ENCODE measurements at regions not wholly inside any gene's neighbourhood (a gene's known extent, or its start where the extent isn't known, plus 50 kb on each side); places are given as distances from the start of the nearest gene placed in this dataset.

- Histone ChIP-seq H3K27me3 (replicated peaks in 1 of 4; ENCODE audit: control insufficient read depth in 3 of 4, extremely low read depth in 1 of 4, insufficient read depth in 3 of 4, low read length in 3 of 4) (no peaks in the 10 kb centered on the region), H4K5ac (ENCODE audit: insufficient read length, low read depth, low read length) (no peak overlapping the region), H3K36me3 (ENCODE audit: control insufficient read depth in 2 of 4, insufficient read depth in 4 of 4, low read length in 3 of 4) (no peaks in the 10 kb centered on the region), H2BK120ac (replicated peaks; ENCODE audit: low read depth, low read length) (no peak overlapping the region), H3K14ac (ENCODE audit: insufficient read length) (no peak overlapping the region), H3K79me1 (ENCODE audit: low read depth, low read length) (no peaks in the 10 kb centered on the region), H2BK15ac (ENCODE audit: low read length) (no peak overlapping the region), H4K8ac (ENCODE audit: extremely low read depth, insufficient read depth, low read length) (no peak overlapping the region), H3K4me3 (ENCODE audit: extremely low read depth in 1 of 4, insufficient read depth in 2 of 4, low read depth in 3 of 4, low read length in 4 of 4) (no peak overlapping the region), H2BK5ac (ENCODE audit: low read depth, low read length) (no peak overlapping the region), H3K4ac (replicated peaks; ENCODE audit: insufficient read length, low read depth, low read length) (no peak overlapping the region), H3K23me2 (ENCODE audit: low read depth, low read length) (no peaks in the 10 kb centered on the region; the same call in 1 of the 2 replicates), H2AK5ac (ENCODE audit: low read depth, low read length) (no peak overlapping the region), H3K9ac (replicated peaks in 1 of 4; ENCODE audit: extremely low read depth in 1 of 4, low read depth in 3 of 4, low read length in 3 of 4) (no peak overlapping the region), H3K79me2 (ENCODE audit: control insufficient read depth in 1 of 2, insufficient read depth in 2 of 2, low read length in 2 of 2) (no peaks in the 10 kb centered on the region), H4K20me1 (replicated peaks in 1 of 2; ENCODE audit: control insufficient read depth in 1 of 2, insufficient read depth in 2 of 2, low read length in 2 of 2) (no peaks in the 10 kb centered on the region), H3K56ac (replicated peaks; ENCODE audit: insufficient read length, low read depth, low read length) (no peak overlapping the region), H3K9me3 (ENCODE audit: insufficient read depth in 2 of 2, low read depth in 1 of 2, low read length in 1 of 2) (no peaks in the 10 kb centered on the region), H4K91ac (replicated peaks; ENCODE audit: insufficient read length, low read length) (no peak overlapping the region), H2AFZ (ENCODE audit: low read length) (no peak overlapping the region), H3K23ac (ENCODE audit: insufficient read length) (no peak overlapping the region), H2BK20ac (ENCODE audit: low read length) (no peak overlapping the region), H3K4me1 (replicated peaks in 1 of 4; ENCODE audit: control insufficient read depth in 3 of 4, insufficient read depth in 4 of 4, low read length in 3 of 4) (no peaks in the 10 kb centered on the region), H3K27ac (ENCODE audit: low read depth, low read length) (no peak overlapping the region), H3K4me2 (ENCODE audit: insufficient read depth in 1 of 2, low read depth in 2 of 2, low read length in 2 of 2) (no peak overlapping the region), H3K18ac (ENCODE audit: extremely low read depth, low read length) (no peak overlapping the region), H2BK12ac (ENCODE audit: low read depth, low read length) (no peak overlapping the region; the same call in 1 of the 2 replicates)
- FAIRE-seq (no peak), DNase-seq (ENCODE audit: low read depth in 1 of 2, low spot score in 2 of 2) (no peak)
- ChIA-PET POLR2A (ENCODE audit: partially characterized antibody) (no interaction called here), CTCF (ENCODE audit: partially characterized antibody) (no interaction called here)
- 94% methylated on average over 2 of the region's 2 CpGs; no CpG with 5 or more reads in 1 of the 2 experiments for WGBS, 2 experiments (ENCODE audit: extremely low coverage in 1 of 2, insufficient coverage in 1 of 2, insufficient read length in 1 of 2, insufficient replicate concordance in 2 of 2, low coverage in 1 of 2, low lambda C conversion rate in 2 of 2, missing lambda C conversion rate in 1 of 2)
- TF ChIP-seq TCF12 (IDR thresholded peaks at IDR 0.05; ENCODE audit: low read depth, low read length) (no peak), SRF (IDR thresholded peaks at IDR 0.05; ENCODE audit: low read depth, low read length) (no peak), KDM5A (IDR thresholded peaks at IDR 0.05; ENCODE audit: low read length) (no peak), KDM4A (IDR thresholded peaks at IDR 0.05; ENCODE audit: low read depth, low read length, severe bottlenecking) (no peak), SIN3A (conservative IDR thresholded peaks at IDR 0.05 in 1 of 2, IDR thresholded peaks at IDR 0.05 in 1 of 2; ENCODE audit: low read depth in 1 of 2, low read length in 2 of 2) (no peak), CTBP2 (IDR thresholded peaks at IDR 0.05; ENCODE audit: borderline replicate concordance, insufficient read depth, insufficient read length, low read length) (no peak), SP4 (IDR thresholded peaks at IDR 0.05; ENCODE audit: low read length) (no peak), SP2 (IDR thresholded peaks at IDR 0.05; ENCODE audit: low read length) (no peak), ATF2 (IDR thresholded peaks at IDR 0.05; ENCODE audit: low read length) (no peak), RBBP5 (IDR thresholded peaks at IDR 0.05; ENCODE audit: borderline replicate concordance, low read depth, low read length) (no peak), CTCF (IDR thresholded peaks at IDR 0.05; ENCODE audit: control extremely low read depth in 1 of 3, insufficient read depth in 1 of 3, low read depth in 1 of 3, low read length in 3 of 3) (no peak)
Measured at GRCh38 chr3:181300033-181300432, 310.5 kb upstream of the DNAJC19 start.
